Liver (tissue), 8 donors: ENCODE measurements at regions not wholly inside any gene's neighbourhood (a gene's known extent, or its start where the extent isn't known, plus 50 kb on each side); places are given as distances from the start of the nearest gene placed in this dataset.

ENCODE experiments used
- DNase-seq: peaks from one replicate; pipeline ENCODE4 v3.0.0-alpha.2; 2017; ENCODE audit warnings: low spot score
- H3K27ac ChIP-seq, 2 donors: one replicate each; pipeline ENCODE4 v1.7.0; 2013; ENCODE audit warnings: inconsistent platforms in 2 of 2, low read length in 2 of 2, control low read depth in 1 of 2, low read depth in 1 of 2, mild to moderate bottlenecking in 1 of 2
- H3K27me3 ChIP-seq, 4 donors: one replicate each; pipeline versions ENCODE4 v1.6.1 to v1.7.0; 2013; ENCODE audit warnings: low read length in 3 of 4, inconsistent platforms in 1 of 4, mild to moderate bottlenecking in 1 of 4, moderate library complexity in 1 of 4; ENCODE audit not compliant: control insufficient read depth in 4 of 4, insufficient read depth in 4 of 4
- H3K36me3 ChIP-seq, 4 donors: one replicate each; pipeline versions ENCODE4 v1.6.1 to v1.7.0; 2013; ENCODE audit warnings: low read length in 3 of 4, mild to moderate bottlenecking in 3 of 4, low read depth in 1 of 4, moderate library complexity in 1 of 4; ENCODE audit not compliant: control insufficient read depth in 4 of 4, insufficient read depth in 3 of 4
- H3K4me1 ChIP-seq, 4 donors: one replicate each; pipeline versions ENCODE4 v1.6.1 to v1.7.0; 2013; ENCODE audit warnings: low read length in 3 of 4, mild to moderate bottlenecking in 3 of 4, moderate library complexity in 1 of 4; ENCODE audit not compliant: control insufficient read depth in 4 of 4, insufficient read depth in 4 of 4
- H3K4me3 ChIP-seq, 3 donors: one replicate each; pipeline versions ENCODE4 v1.6.1 to v1.7.0; 2013; ENCODE audit warnings: low read length in 3 of 3, control low read depth in 1 of 3, low read depth in 1 of 3, mild to moderate bottlenecking in 1 of 3
- H3K9ac ChIP-seq, 2 donors: one replicate each; pipeline ENCODE4 v1.7.0; 2013; ENCODE audit warnings: low read length in 2 of 2, mild to moderate bottlenecking in 2 of 2, moderate library complexity in 2 of 2, control low read depth in 1 of 2, low read depth in 1 of 2
- H3K9me3 ChIP-seq, 4 donors: one replicate each; pipeline versions ENCODE4 v1.6.1 to v1.7.0; 2013; ENCODE audit warnings: low read length in 3 of 4; ENCODE audit not compliant: control insufficient read depth in 4 of 4
- EGR1 ChIP-seq, 2 donors: IDR thresholded peaks; 2 replicates each; pipeline ENCODE4 v1.6.1; 2016 to 2018; ENCODE audit warnings: antibody characterized with exemption in 2 of 2, low read depth in 2 of 2
- FOXA1 ChIP-seq: IDR thresholded peaks from 2 replicates; pipeline ENCODE4 v1.6.1; 2016; ENCODE audit warnings: antibody characterized with exemption
- FOXA2 ChIP-seq: IDR thresholded peaks from 2 replicates; pipeline ENCODE4 v1.6.1; 2016; ENCODE audit warnings: antibody characterized with exemption
- GABPA ChIP-seq, 2 donors: IDR thresholded peaks in 1 of 2; conservative IDR thresholded peaks in 1 of 2; 2 replicates each; pipeline ENCODE4 v1.6.1; 2016; ENCODE audit warnings: antibody characterized with exemption in 2 of 2, mild to moderate bottlenecking in 1 of 2, moderate library complexity in 1 of 2
- HNF4A ChIP-seq, 2 donors: conservative IDR thresholded peaks; 2 replicates each; pipeline ENCODE4 v1.6.1; 2016; ENCODE audit warnings: antibody characterized with exemption in 2 of 2, mild to moderate bottlenecking in 2 of 2
- HNF4G ChIP-seq: IDR thresholded peaks from 2 replicates; pipeline ENCODE4 v1.6.1; 2016; ENCODE audit warnings: antibody characterized with exemption
- JUND ChIP-seq, 2 donors: IDR thresholded peaks; 2 replicates each; pipeline ENCODE4 v1.6.1; 2016; ENCODE audit warnings: antibody characterized with exemption in 2 of 2
- NR2F2 ChIP-seq: IDR thresholded peaks from 2 replicates; pipeline ENCODE4 v1.6.1; 2016; ENCODE audit warnings: antibody characterized with exemption
- RAD21 ChIP-seq, 2 donors: IDR thresholded peaks; 2 replicates each; pipeline ENCODE4 v1.6.1; 2016; ENCODE audit warnings: antibody characterized with exemption in 2 of 2, mild to moderate bottlenecking in 2 of 2
- RXRA ChIP-seq, 2 donors: IDR thresholded peaks; 2 replicates each; pipeline ENCODE4 v1.6.1; 2017 to 2018; ENCODE audit warnings: antibody characterized with exemption in 2 of 2, mild to moderate bottlenecking in 1 of 2
- SP1 ChIP-seq: IDR thresholded peaks from 2 replicates; pipeline ENCODE4 v1.6.1; 2018; ENCODE audit warnings: antibody characterized with exemption, mild to moderate bottlenecking
- TAF1 ChIP-seq: conservative IDR thresholded peaks from 2 replicates; pipeline ENCODE4 v1.6.1; 2016; ENCODE audit warnings: antibody characterized with exemption, mild to moderate bottlenecking
- YY1 ChIP-seq: IDR thresholded peaks from 2 replicates; pipeline ENCODE4 v1.6.1; 2016; ENCODE audit warnings: antibody characterized with exemption, mild to moderate bottlenecking
- WGBS: extraction: QIAGEN DNeasy Blood & Tissue Kit; methylation state at CpG from one replicate; pipeline ENCODE4 v1.1.7; 2013; 5-methylcytosine and 5-hydroxymethylcytosine counted together
- TF ChIP-seq, protein P1 (sequence below): fragments of 150-350 bp; IDR thresholded peaks from 2 replicates; pipeline ENCODE4 v1.5.1; 2017; ENCODE audit warnings: improper control_type of control experiment, low read depth, low read length; ENCODE audit not compliant: missing input control
- TF ChIP-seq, protein P2 (sequence below): IDR thresholded peaks from 2 replicates; pipeline ENCODE4 v1.6.1; 2016; ENCODE audit warnings: antibody characterized with exemption
- TF ChIP-seq, protein P3 (sequence below): IDR thresholded peaks from 2 replicates; pipeline ENCODE4 v1.6.1; 2016; ENCODE audit warnings: antibody characterized with exemption
- TF ChIP-seq, protein P4 (sequence below): IDR thresholded peaks from 2 replicates; pipeline ENCODE4 v1.6.1; 2016; ENCODE audit warnings: antibody characterized with exemption
- TF ChIP-seq, protein P5 (sequence below): IDR thresholded peaks from 2 replicates; pipeline ENCODE4 v1.6.1; 2016; ENCODE audit warnings: antibody characterized with exemption, mild to moderate bottlenecking
- donor health status: healthy.
- donor health status: healthy.
- donor health status: healthy.
- donor health status: healthy.
- donor health status: healthy.

DNA sequence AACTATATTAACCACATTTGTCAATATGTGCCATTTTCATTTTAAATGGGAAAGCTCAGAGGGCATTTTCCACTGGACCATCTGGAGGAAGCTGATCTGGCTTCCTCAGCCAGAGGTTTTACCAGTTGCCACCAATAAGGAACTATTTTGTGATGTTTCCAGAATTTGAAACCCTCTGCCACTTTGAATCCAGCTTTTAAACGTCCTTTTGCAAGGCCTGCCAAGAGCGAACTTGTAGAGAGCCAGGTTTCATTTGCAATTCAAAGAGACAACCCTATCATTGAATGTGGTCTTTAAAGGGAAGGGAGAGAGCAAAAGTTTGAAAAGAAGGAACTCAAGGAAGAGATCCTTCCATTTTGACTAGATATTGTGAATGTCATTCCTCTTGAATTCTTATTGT lies 123.3 kb upstream of the CHL1 start:
- no peak overlapping the region for H3K27ac ChIP-seq
- peaks cover 0 to 3% (median 0%) of the 10 kb centered on the region in 4 donors for H3K27me3 ChIP-seq
- H3K4me1 ChIP-seq = peaks cover 0 to 3% (median 0%) of the 10 kb centered on the region in 4 donors
- TF ChIP-seq, protein P1, sequence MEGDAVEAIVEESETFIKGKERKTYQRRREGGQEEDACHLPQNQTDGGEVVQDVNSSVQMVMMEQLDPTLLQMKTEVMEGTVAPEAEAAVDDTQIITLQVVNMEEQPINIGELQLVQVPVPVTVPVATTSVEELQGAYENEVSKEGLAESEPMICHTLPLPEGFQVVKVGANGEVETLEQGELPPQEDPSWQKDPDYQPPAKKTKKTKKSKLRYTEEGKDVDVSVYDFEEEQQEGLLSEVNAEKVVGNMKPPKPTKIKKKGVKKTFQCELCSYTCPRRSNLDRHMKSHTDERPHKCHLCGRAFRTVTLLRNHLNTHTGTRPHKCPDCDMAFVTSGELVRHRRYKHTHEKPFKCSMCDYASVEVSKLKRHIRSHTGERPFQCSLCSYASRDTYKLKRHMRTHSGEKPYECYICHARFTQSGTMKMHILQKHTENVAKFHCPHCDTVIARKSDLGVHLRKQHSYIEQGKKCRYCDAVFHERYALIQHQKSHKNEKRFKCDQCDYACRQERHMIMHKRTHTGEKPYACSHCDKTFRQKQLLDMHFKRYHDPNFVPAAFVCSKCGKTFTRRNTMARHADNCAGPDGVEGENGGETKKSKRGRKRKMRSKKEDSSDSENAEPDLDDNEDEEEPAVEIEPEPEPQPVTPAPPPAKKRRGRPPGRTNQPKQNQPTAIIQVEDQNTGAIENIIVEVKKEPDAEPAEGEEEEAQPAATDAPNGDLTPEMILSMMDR = no peak
- TF ChIP-seq, protein P2, sequence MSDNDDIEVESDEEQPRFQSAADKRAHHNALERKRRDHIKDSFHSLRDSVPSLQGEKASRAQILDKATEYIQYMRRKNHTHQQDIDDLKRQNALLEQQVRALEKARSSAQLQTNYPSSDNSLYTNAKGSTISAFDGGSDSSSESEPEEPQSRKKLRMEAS = no peak
- TF ChIP-seq RXRA (IDR thresholded peaks at IDR 0.05) (no peak), HNF4A (conservative IDR thresholded peaks at IDR 0.05) (no peak), JUND (IDR thresholded peaks at IDR 0.05) (no peak), YY1 (no peak), RAD21 (IDR thresholded peaks at IDR 0.05) (no peak), SP1 (no peak), GABPA (IDR thresholded peaks at IDR 0.05 in 1 of 2, conservative IDR thresholded peaks at IDR 0.05 in 1 of 2) (no peak), NR2F2 (no peak), FOXA2 (no peak), TAF1 (no peak), HNF4G (no peak), FOXA1 (no peak), EGR1 (IDR thresholded peaks at IDR 0.05; ENCODE audit: low read depth in 2 of 2) (no peak)
- TF ChIP-seq, protein P3, sequence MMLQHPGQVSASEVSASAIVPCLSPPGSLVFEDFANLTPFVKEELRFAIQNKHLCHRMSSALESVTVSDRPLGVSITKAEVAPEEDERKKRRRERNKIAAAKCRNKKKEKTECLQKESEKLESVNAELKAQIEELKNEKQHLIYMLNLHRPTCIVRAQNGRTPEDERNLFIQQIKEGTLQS = no peak
- TF ChIP-seq, protein P4, sequence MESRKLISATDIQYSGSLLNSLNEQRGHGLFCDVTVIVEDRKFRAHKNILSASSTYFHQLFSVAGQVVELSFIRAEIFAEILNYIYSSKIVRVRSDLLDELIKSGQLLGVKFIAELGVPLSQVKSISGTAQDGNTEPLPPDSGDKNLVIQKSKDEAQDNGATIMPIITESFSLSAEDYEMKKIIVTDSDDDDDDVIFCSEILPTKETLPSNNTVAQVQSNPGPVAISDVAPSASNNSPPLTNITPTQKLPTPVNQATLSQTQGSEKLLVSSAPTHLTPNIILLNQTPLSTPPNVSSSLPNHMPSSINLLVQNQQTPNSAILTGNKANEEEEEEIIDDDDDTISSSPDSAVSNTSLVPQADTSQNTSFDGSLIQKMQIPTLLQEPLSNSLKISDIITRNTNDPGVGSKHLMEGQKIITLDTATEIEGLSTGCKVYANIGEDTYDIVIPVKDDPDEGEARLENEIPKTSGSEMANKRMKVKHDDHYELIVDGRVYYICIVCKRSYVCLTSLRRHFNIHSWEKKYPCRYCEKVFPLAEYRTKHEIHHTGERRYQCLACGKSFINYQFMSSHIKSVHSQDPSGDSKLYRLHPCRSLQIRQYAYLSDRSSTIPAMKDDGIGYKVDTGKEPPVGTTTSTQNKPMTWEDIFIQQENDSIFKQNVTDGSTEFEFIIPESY = no peak
- TF ChIP-seq, protein P5, sequence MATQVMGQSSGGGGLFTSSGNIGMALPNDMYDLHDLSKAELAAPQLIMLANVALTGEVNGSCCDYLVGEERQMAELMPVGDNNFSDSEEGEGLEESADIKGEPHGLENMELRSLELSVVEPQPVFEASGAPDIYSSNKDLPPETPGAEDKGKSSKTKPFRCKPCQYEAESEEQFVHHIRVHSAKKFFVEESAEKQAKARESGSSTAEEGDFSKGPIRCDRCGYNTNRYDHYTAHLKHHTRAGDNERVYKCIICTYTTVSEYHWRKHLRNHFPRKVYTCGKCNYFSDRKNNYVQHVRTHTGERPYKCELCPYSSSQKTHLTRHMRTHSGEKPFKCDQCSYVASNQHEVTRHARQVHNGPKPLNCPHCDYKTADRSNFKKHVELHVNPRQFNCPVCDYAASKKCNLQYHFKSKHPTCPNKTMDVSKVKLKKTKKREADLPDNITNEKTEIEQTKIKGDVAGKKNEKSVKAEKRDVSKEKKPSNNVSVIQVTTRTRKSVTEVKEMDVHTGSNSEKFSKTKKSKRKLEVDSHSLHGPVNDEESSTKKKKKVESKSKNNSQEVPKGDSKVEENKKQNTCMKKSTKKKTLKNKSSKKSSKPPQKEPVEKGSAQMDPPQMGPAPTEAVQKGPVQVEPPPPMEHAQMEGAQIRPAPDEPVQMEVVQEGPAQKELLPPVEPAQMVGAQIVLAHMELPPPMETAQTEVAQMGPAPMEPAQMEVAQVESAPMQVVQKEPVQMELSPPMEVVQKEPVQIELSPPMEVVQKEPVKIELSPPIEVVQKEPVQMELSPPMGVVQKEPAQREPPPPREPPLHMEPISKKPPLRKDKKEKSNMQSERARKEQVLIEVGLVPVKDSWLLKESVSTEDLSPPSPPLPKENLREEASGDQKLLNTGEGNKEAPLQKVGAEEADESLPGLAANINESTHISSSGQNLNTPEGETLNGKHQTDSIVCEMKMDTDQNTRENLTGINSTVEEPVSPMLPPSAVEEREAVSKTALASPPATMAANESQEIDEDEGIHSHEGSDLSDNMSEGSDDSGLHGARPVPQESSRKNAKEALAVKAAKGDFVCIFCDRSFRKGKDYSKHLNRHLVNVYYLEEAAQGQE = no peak
- DNase-seq = no peak
- no peaks in the 10 kb centered on the region for H3K9me3 ChIP-seq
- no peak overlapping the region for H3K4me3 ChIP-seq
- no peaks in the 10 kb centered on the region for H3K36me3 ChIP-seq
- 40% methylated on average over 2 of the region's 2 CpGs for WGBS
- no peak overlapping the region for H3K9ac ChIP-seq
